ENCODE measurements at regions not wholly inside any gene's neighbourhood (a gene's known extent, or its start where the extent isn't known, plus 50 kb on each side); places are given as distances from the start of the nearest gene placed in this dataset.

GRCh38 chr1:215003686-215004085 is 78.9 kb upstream of the KCNK2 start:
- Histone ChIP-seq H3K27me3 (no peaks in the 10 kb centered on the region), H3K9me3 (no peaks in the 10 kb centered on the region), H3K36me3 (no peaks in the 10 kb centered on the region), H3K4me1 (no peaks in the 10 kb centered on the region), H3K4me3 (no peak overlapping the region), H3K27ac (no peak overlapping the region)
- whole genome bisulfite sequencing, 2 donors = 66 to 78% methylated on average over 2 of the region's 2 CpGs
- TF ChIP-seq CTCF (IDR thresholded peaks at IDR 0.05) = no peak
- no peak for TF ChIP-seq POLR2AphosphoS5 (IDR thresholded peaks at IDR 0.05)
- no peak for TF ChIP-seq POLR2A (IDR thresholded peaks at IDR 0.05)
- no peak for TF ChIP-seq EP300 (IDR thresholded peaks at IDR 0.05)
- DNase-seq = no peak
- intact Hi-C loops (cut with DNase I) = no loop called here

- Histone ChIP-seq H3K9me3 (no peaks in the 10 kb centered on the region), H3K36me3 (no peaks in the 10 kb centered on the region), H3K27me3 (no peaks in the 10 kb centered on the region), H3K4me1 (no peaks in the 10 kb centered on the region), H3K4me3 (no peak overlapping the region), H3K27ac (no peak overlapping the region)
- 92% methylated on average over 2 of the region's 2 CpGs for WGBS, 2 donors
- no peak for DNase-seq
- no peak for TF ChIP-seq POLR2AphosphoS5 (IDR thresholded peaks at IDR 0.05)
- TF ChIP-seq EP300 (IDR thresholded peaks at IDR 0.05) = no peak
- TF ChIP-seq CTCF (IDR thresholded peaks at IDR 0.05) = no peak
- TF ChIP-seq POLR2A (IDR thresholded peaks at IDR 0.05) = no peak
- intact Hi-C loops (cut with DNase I) = no loop called here
Observed at GRCh38 chr1:215004121-215004827, 78.3 kb upstream of the KCNK2 start.

- no peaks in the 10 kb centered on the region for H3K4me1 ChIP-seq
- H3K27ac ChIP-seq = no peak overlapping the region
- no peaks in the 10 kb centered on the region for H3K9me3 ChIP-seq
- H3K4me3 ChIP-seq = no peak overlapping the region
- H3K36me3 ChIP-seq = no peaks in the 10 kb centered on the region
- DNase-seq = no peak
- no peaks in the 10 kb centered on the region for H3K27me3 ChIP-seq
- intact Hi-C loops (cut with DNase I) = no loop called here
- 56 to 82% methylated on average over 5 of the region's 5 CpGs for WGBS, 2 donors
- TF ChIP-seq CTCF (IDR thresholded peaks at IDR 0.05) = no peak
- no peak for TF ChIP-seq POLR2AphosphoS5 (IDR thresholded peaks at IDR 0.05)
Observed at GRCh38 chr1:215005078-215005477, 77.5 kb upstream of the KCNK2 start.

- intact Hi-C loops (cut with DNase I) = no loop called here
- H3K36me3 ChIP-seq = no peaks in the 10 kb centered on the region
- H3K9me3 ChIP-seq = no peaks in the 10 kb centered on the region
- H3K4me3 ChIP-seq = no peak overlapping the region
- no peak for DNase-seq
- H3K4me1 ChIP-seq = no peaks in the 10 kb centered on the region
- 66 to 79% methylated on average over 9 of the region's 9 CpGs for WGBS, 2 donors
- H3K27ac ChIP-seq = no peak overlapping the region
- no peaks in the 10 kb centered on the region for H3K27me3 ChIP-seq
- no peak for TF ChIP-seq POLR2A (IDR thresholded peaks at IDR 0.05)
- TF ChIP-seq POLR2AphosphoS5 (IDR thresholded peaks at IDR 0.05) = no peak
Observed at GRCh38 chr1:215005656-215006345, 76.7 kb upstream of the KCNK2 start.

- intact Hi-C loops (cut with DNase I) = no loop called here
- Histone ChIP-seq H3K4me1 (no peaks in the 10 kb centered on the region), H3K36me3 (no peaks in the 10 kb centered on the region), H3K9me3 (no peaks in the 10 kb centered on the region), H3K27ac (no peak overlapping the region), H3K27me3 (no peaks in the 10 kb centered on the region), H3K4me3 (no peak overlapping the region)
- no peak for DNase-seq
- TF ChIP-seq EP300 (IDR thresholded peaks at IDR 0.05) (no peak), POLR2A (IDR thresholded peaks at IDR 0.05) (no peak), POLR2AphosphoS5 (IDR thresholded peaks at IDR 0.05) (no peak), CTCF (IDR thresholded peaks at IDR 0.05) (no peak)
Observed at GRCh38 chr1:215007880-215008279, 74.7 kb upstream of the KCNK2 start.

Data from sigmoid colon (tissue), 6 donors.